GM23338 (cell line): ENCODE measurements at regions not wholly inside any gene's neighbourhood (a gene's known extent, or its start where the extent isn't known, plus 50 kb on each side); places are given as distances from the start of the nearest gene placed in this dataset.

ENCODE experiments used
- ATAC-seq: fragments of 200-7000 bp; cut with Tn5 transposase; 3 replicates; pipeline ENCODE4 v1.9.1; 2020
- DNase-seq: peaks from one replicate; pipeline ENCODE4 v3.0.0-alpha.2; 2015; ENCODE audit warnings: low spot score
- H2AFZ ChIP-seq: fragments of 200-600 bp; sonication (generic); 2 replicates; pipeline ENCODE4 v1.8.0; 2016; ENCODE audit warnings: antibody characterized with exemption, mild to moderate bottlenecking, moderate library complexity
- H3F3A ChIP-seq: fragments of 200-600 bp; sonication (generic); replicated peaks from 2 replicates; pipeline ENCODE4 v1.8.0; 2017; ENCODE audit warnings: antibody characterized with exemption, mixed run types, low read depth
- H3K27ac ChIP-seq: fragments of 200-600 bp; sonication (generic); 2 replicates; pipeline ENCODE4 v1.6.1; 2016; ENCODE audit warnings: low read depth
- H3K27me3 ChIP-seq: fragments of 200-600 bp; sonication (generic); 2 replicates; pipeline ENCODE4 v1.8.0; 2016; ENCODE audit warnings: mild to moderate bottlenecking, mixed run types, moderate library complexity; ENCODE audit not compliant: insufficient read depth
- H3K36me3 ChIP-seq: fragments of 200-600 bp; sonication (generic); 2 replicates; pipeline ENCODE4 v1.8.0; 2016; ENCODE audit warnings: mild to moderate bottlenecking; ENCODE audit not compliant: insufficient read depth
- H3K4me1 ChIP-seq: fragments of 200-600 bp; sonication (generic); 2 replicates; pipeline ENCODE4 v1.8.0; 2016; ENCODE audit warnings: mild to moderate bottlenecking, moderate library complexity; ENCODE audit not compliant: insufficient read depth
- H3K4me2 ChIP-seq: fragments of 200-600 bp; sonication (generic); 2 replicates; pipeline ENCODE4 v1.7.1; 2017; ENCODE audit warnings: mixed run types
- H3K4me3 ChIP-seq: fragments of 200-600 bp; sonication (generic); 2 replicates; pipeline ENCODE4 v1.6.1; 2016; ENCODE audit warnings: mixed run types
- H3K79me2 ChIP-seq: fragments of 200-600 bp; sonication (generic); replicated peaks from 2 replicates; pipeline ENCODE4 v1.8.0; 2017; ENCODE audit warnings: mild to moderate bottlenecking; ENCODE audit not compliant: insufficient read depth
- H3K9me2 ChIP-seq: fragments of 200-600 bp; sonication (generic); 2 replicates; pipeline ENCODE4 v1.8.0; 2017; ENCODE audit not compliant: insufficient read depth
- H4K20me1 ChIP-seq: fragments of 200-600 bp; sonication (generic); replicated peaks from 2 replicates; pipeline ENCODE4 v1.8.0; 2017; ENCODE audit warnings: mild to moderate bottlenecking; ENCODE audit not compliant: insufficient read depth
- H3K27ac Mint-ChIP-seq: 2 replicates; pipeline ENCODE4 v1.8.0; 2020; ENCODE audit warnings: inconsistent platforms, mild to moderate bottlenecking, moderate library complexity, mixed read lengths
- H3K27me3 Mint-ChIP-seq: 3 replicates; pipeline ENCODE4 v1.8.0; 2022; ENCODE audit warnings: low read depth, mild to moderate bottlenecking, moderate library complexity, mixed read lengths, inconsistent platforms; ENCODE audit not compliant: insufficient read depth, poor library complexity
- H3K36me3 Mint-ChIP-seq: 3 replicates; pipeline ENCODE4 v1.8.0; 2021; ENCODE audit warnings: low read depth, mild to moderate bottlenecking, inconsistent platforms, moderate library complexity, mixed read lengths
- H3K4me1 Mint-ChIP-seq: 3 replicates; pipeline ENCODE4 v1.8.0; 2020; ENCODE audit warnings: mild to moderate bottlenecking, inconsistent platforms, mixed read lengths
- H3K4me3 Mint-ChIP-seq: 3 replicates; pipeline ENCODE4 v1.8.0; 2021; ENCODE audit warnings: moderate library complexity, mild to moderate bottlenecking, inconsistent platforms, mixed read lengths
- H3K9me3 Mint-ChIP-seq: 3 replicates; pipeline ENCODE4 v1.8.0; 2020; ENCODE audit warnings: moderate library complexity, mild to moderate bottlenecking, inconsistent platforms, mixed read lengths
- CREB1 ChIP-seq: fragments of 250-450 bp; sonication (Bioruptor Pico); IDR thresholded peaks from 2 replicates; pipeline ENCODE4 v1.5.0; 2020; ENCODE audit warnings: low read depth, mild to moderate bottlenecking, moderate library complexity
- CTCF ChIP-seq, 2 experiments: fragments of 200-600 bp in 1 of 2; sonication (generic) in 1 of 2; conservative IDR thresholded peaks; 2 replicates each; pipeline versions ENCODE4 v1.5.1 to v1.6.1; 2016 to 2017; ENCODE audit warnings: antibody characterized with exemption in 2 of 2, low read depth in 2 of 2, mild to moderate bottlenecking in 2 of 2, moderate library complexity in 1 of 2
- ETS1 ChIP-seq: IDR thresholded peaks from 2 replicates; pipeline ENCODE4 v1.6.1; 2016; ENCODE audit warnings: antibody characterized with exemption
- EZH2 ChIP-seq: fragments of 200-600 bp; sonication (generic); IDR thresholded peaks from one replicate; pipeline ENCODE4 v1.8.0; 2017; ENCODE audit warnings: antibody characterized with exemption, mild to moderate bottlenecking, low read depth; ENCODE audit not compliant: unreplicated experiment
- EZH2phosphoT487 ChIP-seq: fragments of 200-600 bp; sonication (generic); IDR thresholded peaks from one replicate; pipeline ENCODE4 v1.8.1; 2018; ENCODE audit warnings: antibody characterized with exemption; ENCODE audit not compliant: unreplicated experiment
- JUNB ChIP-seq: IDR thresholded peaks from one replicate; pipeline ENCODE4 v1.6.1; 2016; ENCODE audit warnings: antibody characterized with exemption; ENCODE audit not compliant: unreplicated experiment
- NANOG ChIP-seq: IDR thresholded peaks from 2 replicates; pipeline ENCODE4 v1.6.1; 2016; ENCODE audit warnings: antibody characterized with exemption, borderline replicate concordance
- POLR2AphosphoS5 ChIP-seq: IDR thresholded peaks from 2 replicates; pipeline ENCODE4 v1.6.1; 2016; ENCODE audit warnings: antibody characterized with exemption, low read depth
- REST ChIP-seq: IDR thresholded peaks from one replicate; pipeline ENCODE4 v1.6.1; 2018; ENCODE audit warnings: antibody characterized with exemption; ENCODE audit not compliant: unreplicated experiment
- STAT1 ChIP-seq: IDR thresholded peaks from one replicate; pipeline ENCODE4 v1.6.1; 2016; ENCODE audit warnings: antibody characterized with exemption; ENCODE audit not compliant: unreplicated experiment
- ZNF331 ChIP-seq: fragments of 250-450 bp; sonication (Bioruptor Pico); IDR thresholded peaks from 2 replicates; pipeline ENCODE4 v1.5.0; 2020; ENCODE audit warnings: low read depth, mild to moderate bottlenecking, moderate library complexity
- ZNF462 ChIP-seq: fragments of 250-450 bp; sonication (Bioruptor Pico); IDR thresholded peaks from 2 replicates; pipeline ENCODE4 v1.5.0; 2020; ENCODE audit warnings: mild to moderate bottlenecking, moderate library complexity

GRCh38 chr4:3658530-3658913 is 107.7 kb upstream of the ADRA2C start:
- peak overlapping the region; percentile 73; the same call in 1 of the 2 replicates for H3K27ac Mint-ChIP-seq
- peaks cover 14% of the 10 kb centered on the region for H3K27me3 Mint-ChIP-seq
- Histone ChIP-seq H3K9me2 (no peaks in the 10 kb centered on the region), H3K4me2 (no peak overlapping the region), H2AFZ (no peak overlapping the region), H3K4me1 (no peaks in the 10 kb centered on the region), H3K36me3 (no peaks in the 10 kb centered on the region), H3K79me2 (no peaks in the 10 kb centered on the region), H3K27me3 (no peaks in the 10 kb centered on the region), H4K20me1 (no peaks in the 10 kb centered on the region), H3K27ac (no peak overlapping the region), H3F3A (no peaks in the 10 kb centered on the region), H3K4me3 (no peak overlapping the region)
- TF ChIP-seq STAT1 (no peak), NANOG (no peak), JUNB (no peak), CTCF (conservative IDR thresholded peaks at IDR 0.05; ENCODE audit: low read depth in 2 of 2) (no peak), CREB1 (CRISPR knock-in tag) (no peak), ZNF331 (no peak), ETS1 (no peak), POLR2AphosphoS5 (no peak), EZH2 (no peak), EZH2phosphoT487 (no peak), ZNF462 (CRISPR knock-in tag) (no peak), REST (no peak)
- H3K4me3 Mint-ChIP-seq = no peak overlapping the region
- no peaks in the 10 kb centered on the region for H3K9me3 Mint-ChIP-seq
- DNase-seq = no peak
- ATAC-seq = no peak
- peaks cover 27% of the 10 kb centered on the region for H3K4me1 Mint-ChIP-seq
- no peaks in the 10 kb centered on the region for H3K36me3 Mint-ChIP-seq
